ENCODE measurements at regions not wholly inside any gene's neighbourhood (a gene's known extent, or its start where the extent isn't known, plus 50 kb on each side); places are given as distances from the start of the nearest gene placed in this dataset.

- TF ChIP-seq POLR2A (IDR thresholded peaks at IDR 0.05; ENCODE audit: low read depth, low read length), result no peak
- TF ChIP-seq POLR2AphosphoS5 (IDR thresholded peaks at IDR 0.05; ENCODE audit: low read depth, low read length), result no peak
- TF ChIP-seq TAF1 (IDR thresholded peaks at IDR 0.05; ENCODE audit: low read depth, low read length), result no peak
- TF ChIP-seq PAX5 (IDR thresholded peaks at IDR 0.05; ENCODE audit: insufficient read depth, low read length, severe bottlenecking), result no peak
- TF ChIP-seq POU2F2 (IDR thresholded peaks at IDR 0.05; ENCODE audit: low read depth, low read length), result no peak
- TF ChIP-seq SPI1 (IDR thresholded peaks at IDR 0.05; ENCODE audit: low read depth, low read length), result no peak
Measured at GRCh38 chr14:59015482-59015881, 173.0 kb upstream of the DAAM1 start.
